Neural cell (in vitro differentiated cells): ENCODE measurements at regions not wholly inside any gene's neighbourhood (a gene's known extent, or its start where the extent isn't known, plus 50 kb on each side); places are given as distances from the start of the nearest gene placed in this dataset.

ENCODE experiments used
- H2AFZ ChIP-seq: fragments of 200-600, 300-800 bp; sonication (generic), shearing (Covaris generic); 2 replicates; pipeline ENCODE4 v1.6.0; 2014; ENCODE audit warnings: low read depth, mild to moderate bottlenecking, antibody characterized with exemption, low read length, moderate library complexity
- H3F3A ChIP-seq: fragments of 200-600 bp; shearing (Covaris generic); 2 replicates; pipeline ENCODE4 v1.6.1; 2016; ENCODE audit warnings: mild to moderate bottlenecking, moderate library complexity, mixed read lengths, antibody characterized with exemption, low read length; ENCODE audit not compliant: insufficient read depth, poor library complexity, severe bottlenecking
- H3K27ac ChIP-seq: fragments of 200-600, 300-800 bp; sonication (generic), shearing (Covaris generic); 2 replicates; pipeline ENCODE4 v1.5.1; 2014; ENCODE audit warnings: mild to moderate bottlenecking, low read length, moderate library complexity
- H3K27me3 ChIP-seq: fragments of 300-800, 200-600 bp; sonication (generic), shearing (Covaris generic); 2 replicates; pipeline ENCODE4 v1.6.0; 2014; ENCODE audit warnings: mild to moderate bottlenecking, low read depth, low read length, moderate library complexity; ENCODE audit not compliant: insufficient read depth
- H3K36me3 ChIP-seq: fragments of 300-800, 200-600 bp; sonication (generic), shearing (Covaris generic); 2 replicates; pipeline ENCODE4 v1.5.1; 2014; ENCODE audit warnings: mild to moderate bottlenecking, antibody characterized with exemption, low read length, moderate library complexity; ENCODE audit not compliant: insufficient read depth
- H3K4me2 ChIP-seq: fragments of 300-800, 200-600 bp; sonication (generic), shearing (Covaris generic); 2 replicates; pipeline ENCODE4 v1.6.0; 2014; ENCODE audit warnings: mild to moderate bottlenecking, low read length
- H3K4me3 ChIP-seq: fragments of 300-800, 200-600 bp; sonication (generic), shearing (Covaris generic); 2 replicates; pipeline ENCODE4 v1.5.1; 2014; ENCODE audit warnings: mild to moderate bottlenecking, low read length, moderate library complexity
- H3K79me2 ChIP-seq: fragments of 200-600 bp; shearing (Covaris generic); replicated peaks from 2 replicates; pipeline ENCODE4 v1.6.0; 2014; ENCODE audit warnings: mild to moderate bottlenecking, low read length, moderate library complexity; ENCODE audit not compliant: insufficient read depth
- H3K9ac ChIP-seq: fragments of 300-800, 200-600 bp; sonication (generic), shearing (Covaris generic); 2 replicates; pipeline ENCODE4 v1.6.1; 2016; ENCODE audit warnings: mild to moderate bottlenecking, low read length, mixed read lengths
- H3K9me2 ChIP-seq: fragments of 200-600 bp; shearing (Covaris generic); 2 replicates; pipeline ENCODE4 v1.6.1; 2016; ENCODE audit warnings: mild to moderate bottlenecking, low read length, mixed read lengths; ENCODE audit not compliant: insufficient read depth
- H3K9me3 ChIP-seq: fragments of 200-600, 300-800 bp; sonication (generic), shearing (Covaris generic); 2 replicates; pipeline ENCODE4 v1.6.1; 2016; ENCODE audit warnings: mild to moderate bottlenecking, mixed run types, low read length, moderate library complexity, mixed read lengths
- H4K20me1 ChIP-seq: fragments of 200-600 bp; shearing (Covaris generic); 2 replicates; pipeline ENCODE4 v1.6.1; 2016; ENCODE audit warnings: mild to moderate bottlenecking, mixed run types; ENCODE audit not compliant: insufficient read depth
- CTCF ChIP-seq: fragments of 450-650 bp; IDR thresholded peaks from 2 replicates; pipeline ENCODE4 v1.5.1; 2014; ENCODE audit warnings: antibody characterized with exemption, mild to moderate bottlenecking, moderate library complexity; ENCODE audit not compliant: poor library complexity, severe bottlenecking
- EP300 ChIP-seq: fragments of 450-650 bp; conservative IDR thresholded peaks from 2 replicates; pipeline ENCODE4 v1.6.1; 2014; ENCODE audit warnings: antibody characterized with exemption, mild to moderate bottlenecking, moderate library complexity; ENCODE audit not compliant: poor library complexity, severe bottlenecking
- EZH2 ChIP-seq: fragments of 200-600, 300-800 bp; shearing (Covaris generic), sonication (generic); IDR thresholded peaks from 2 replicates; pipeline ENCODE4 v1.6.1; 2014; ENCODE audit warnings: antibody characterized with exemption, low read length, borderline replicate concordance, mild to moderate bottlenecking; ENCODE audit not compliant: insufficient read depth, poor library complexity, severe bottlenecking
- MXI1 ChIP-seq: fragments of 450-650 bp; conservative IDR thresholded peaks from 2 replicates; pipeline ENCODE4 v1.6.1; 2014; ENCODE audit warnings: antibody characterized with exemption, mild to moderate bottlenecking; ENCODE audit not compliant: poor library complexity, severe bottlenecking
- POLR2AphosphoS5 ChIP-seq: IDR thresholded peaks from 2 replicates; pipeline ENCODE4 v1.6.1; 2012
- RAD21 ChIP-seq: fragments of 450-650 bp; conservative IDR thresholded peaks from 2 replicates; pipeline ENCODE4 v1.6.1; 2014; ENCODE audit warnings: antibody characterized with exemption, mild to moderate bottlenecking, moderate library complexity
- REST ChIP-seq: IDR thresholded peaks from 2 replicates; pipeline ENCODE4 v1.6.1; 2012; ENCODE audit warnings: borderline replicate concordance
- SMC3 ChIP-seq: fragments of 450-650 bp; conservative IDR thresholded peaks from 2 replicates; pipeline ENCODE4 v1.6.1; 2014; ENCODE audit warnings: antibody characterized with exemption, mild to moderate bottlenecking, moderate library complexity; ENCODE audit not compliant: poor library complexity
- TAF1 ChIP-seq: IDR thresholded peaks from 2 replicates; pipeline ENCODE4 v1.6.1; 2012; ENCODE audit warnings: low read depth

- no peak overlapping the region for H3K4me3 ChIP-seq
- H3K27me3 ChIP-seq = no peaks in the 10 kb centered on the region
- no peak overlapping the region for H3K27ac ChIP-seq
- H3K9me3 ChIP-seq = peaks cover 6% of the 10 kb centered on the region
- H3F3A ChIP-seq = no peaks in the 10 kb centered on the region
- H3K4me2 ChIP-seq = no peak overlapping the region
- H3K9me2 ChIP-seq = no peaks in the 10 kb centered on the region
- no peaks in the 10 kb centered on the region for H3K36me3 ChIP-seq
- H3K9ac ChIP-seq = no peak overlapping the region
- H3K79me2 ChIP-seq = no peaks in the 10 kb centered on the region
- H4K20me1 ChIP-seq = no peaks in the 10 kb centered on the region
- no peak overlapping the region for H2AFZ ChIP-seq
- TF ChIP-seq RAD21 (no peak), TAF1 (no peak), SMC3 (no peak), CTCF (no peak), EZH2 (no peak), POLR2AphosphoS5 (no peak), REST (no peak), EP300 (no peak)
These were observed 121.5 kb upstream of the RPL34 start for GRCh38 chr4:108498925-108499324.

GRCh38 chr4:108493596-108493931 is 126.8 kb upstream of the RPL34 start:
- Histone ChIP-seq H3K9me2 (no peaks in the 10 kb centered on the region), H3K79me2 (no peaks in the 10 kb centered on the region), H3K27me3 (no peaks in the 10 kb centered on the region), H3K9me3 (peaks cover 6% of the 10 kb centered on the region), H3K27ac (no peak overlapping the region), H3K4me2 (no peak overlapping the region), H3K9ac (no peak overlapping the region), H2AFZ (no peak overlapping the region), H3K4me3 (no peak overlapping the region), H3K36me3 (no peaks in the 10 kb centered on the region), H4K20me1 (no peaks in the 10 kb centered on the region), H3F3A (no peaks in the 10 kb centered on the region)
- TF ChIP-seq MXI1 (no peak), RAD21 (no peak), CTCF (no peak), TAF1 (no peak), REST (no peak), POLR2AphosphoS5 (no peak), EZH2 (no peak), SMC3 (no peak), EP300 (no peak)
